GM10266 (cell line): ENCODE measurements at regions not wholly inside any gene's neighbourhood (a gene's known extent, or its start where the extent isn't known, plus 50 kb on each side); places are given as distances from the start of the nearest gene placed in this dataset.

Experiments used
- DNase-seq: peaks from one replicate; pipeline ENCODE4 v3.0.0; 2012; ENCODE audit errors: extremely low spot score
- CTCF ChIP-seq: IDR thresholded peaks from 2 replicates; pipeline ENCODE4 v1.5.1; 2012; ENCODE audit warnings: mild to moderate bottlenecking, low read depth; ENCODE audit not compliant: control insufficient read depth, insufficient read depth; ENCODE audit errors: missing control alignments

DNA sequence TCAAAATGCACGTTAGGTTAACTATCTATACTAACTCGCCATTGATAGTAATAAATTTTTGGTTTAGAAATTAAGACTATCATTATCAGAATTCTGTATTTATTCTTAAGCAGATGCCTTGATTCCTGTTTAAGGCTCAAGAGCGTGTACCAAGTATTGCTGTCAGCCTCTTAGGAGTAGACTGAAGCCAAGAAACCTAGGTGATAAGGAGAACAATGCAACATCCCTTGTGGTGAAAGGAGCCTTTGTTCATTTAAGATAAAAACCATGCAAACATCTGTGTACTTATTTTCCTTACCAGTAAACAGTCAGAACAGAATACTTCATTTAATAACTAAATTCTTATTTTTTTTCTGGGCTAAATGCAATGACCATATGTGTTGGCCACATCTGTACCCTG lies 109.4 kb upstream of the NOVA1 start:
- no peak for TF ChIP-seq CTCF
- no peak for DNase-seq

DNA sequence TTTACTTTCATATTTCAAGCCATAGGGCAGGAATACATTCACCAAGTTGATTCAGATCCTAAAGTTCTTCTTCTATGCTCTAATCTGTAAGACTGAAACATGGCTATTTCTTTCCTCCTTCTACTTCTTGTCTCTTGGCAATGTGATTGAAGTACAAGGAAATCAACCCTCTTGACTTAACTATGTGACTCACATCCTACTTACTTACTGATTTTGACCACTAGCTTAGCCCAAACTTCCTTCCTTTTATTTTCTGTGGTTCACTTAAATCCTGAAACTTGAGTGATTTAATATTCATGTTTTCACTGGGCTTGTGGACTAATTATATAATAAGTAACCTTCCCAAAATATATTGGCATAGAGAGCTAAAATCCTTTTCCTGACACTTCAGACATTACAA lies 111.2 kb upstream of the NOVA1 start:
- no peak for TF ChIP-seq CTCF

DNA sequence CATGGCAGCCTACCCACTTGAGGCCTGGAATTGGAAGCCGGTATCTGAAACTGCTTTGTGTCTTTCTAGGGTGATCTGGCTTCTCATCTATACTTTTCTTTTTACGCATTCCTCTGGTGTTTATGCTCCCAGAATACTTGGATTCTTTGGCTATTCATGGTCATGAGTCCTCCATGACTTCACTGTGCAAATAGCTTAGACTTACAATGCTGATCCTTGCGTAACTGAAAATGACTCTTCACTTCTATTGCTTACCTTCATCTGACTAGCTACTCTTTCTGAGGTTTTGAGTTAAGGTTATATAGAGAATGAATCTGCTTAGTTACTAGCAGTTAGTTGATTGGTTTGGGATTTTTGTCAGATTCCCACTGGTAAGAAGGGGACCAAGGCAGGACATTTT lies 121.7 kb upstream of the NOVA1 start:
- no peak for DNase-seq
- TF ChIP-seq CTCF = no peak

More for the DNA sequence above, 111.2 kb upstream of the NOVA1 start:
- no peak for DNase-seq

DNA sequence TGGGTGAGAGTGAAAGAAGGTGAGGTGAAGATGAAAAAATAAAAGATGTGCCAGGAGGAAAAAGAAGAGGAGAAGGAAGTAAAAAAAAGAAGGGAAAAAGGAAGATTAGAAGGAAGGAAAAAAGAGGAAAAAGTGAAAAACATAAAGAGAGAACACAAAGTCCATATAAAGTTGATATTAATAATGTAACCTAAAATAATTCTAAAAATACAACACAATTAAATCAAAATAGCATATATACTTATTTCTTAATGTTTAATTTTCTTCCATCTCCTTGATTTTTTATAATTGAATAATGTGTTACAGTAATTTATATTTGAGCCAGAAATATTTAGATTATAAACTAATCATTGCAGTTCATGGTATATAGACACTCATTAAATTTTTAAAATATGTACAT lies 124.4 kb upstream of the NOVA1 start:
- no peak for TF ChIP-seq CTCF

GRCh38 chr14:26729851-26730250 lies 132.0 kb upstream of the NOVA1 start:
- no peak for TF ChIP-seq CTCF

More for the DNA sequence above, 124.4 kb upstream of the NOVA1 start:
- DNase-seq = no peak

GRCh38 chr14:26730929-26731618 lies 133.2 kb upstream of the NOVA1 start:
- TF ChIP-seq CTCF = no peak
- no peak for DNase-seq

More at GRCh38 chr14:26729851-26730250, 132.0 kb upstream of the NOVA1 start:
- no peak for DNase-seq

- TF ChIP-seq CTCF = no peak
- DNase-seq = no peak
These were observed 138.0 kb upstream of the NOVA1 start for GRCh38 chr14:26735811-26736210.
